Retina (tissue), 1 donor: ENCODE measurements at regions not wholly inside any gene's neighbourhood (a gene's known extent, or its start where the extent isn't known, plus 50 kb on each side); places are given as distances from the start of the nearest gene placed in this dataset.
"Not testable (repeated sequence)": the region's sequence is repeated elsewhere in the genome, so short reads cannot be mapped to it uniquely, and the experiment has no call there.

ENCODE experiments used
- DNase-seq: peaks from one replicate; pipeline ENCODE4 v3.0.0-alpha.2; 2016

GRCh38 chr10:85039311-85039710 lies 710.9 kb downstream of the CCSER2 start:
- no peak for DNase-seq

- no peak for DNase-seq
These were observed 714.8 kb downstream of the CCSER2 start for GRCh38 chr10:85043207-85043606.

GRCh38 chr10:85045046-85045445 lies 716.7 kb downstream of the CCSER2 start:
- DNase-seq: no peak

- DNase-seq: no peak
These were observed 718.9 kb downstream of the CCSER2 start for GRCh38 chr10:85047170-85047834.

- DNase-seq: no peak
These were observed 719.6 kb downstream of the CCSER2 start for GRCh38 chr10:85047979-85048378.

- no peak for DNase-seq
These were observed 720.3 kb downstream of the CCSER2 start for GRCh38 chr10:85048644-85049043.

GRCh38 chr10:85060944-85061343 lies 732.6 kb downstream of the CCSER2 start:
- no peak for DNase-seq

- no peak for DNase-seq
These were observed 733.0 kb downstream of the CCSER2 start for GRCh38 chr10:85061401-85061800.

GRCh38 chr10:85067955-85068354 lies 739.6 kb downstream of the CCSER2 start:
- no peak for DNase-seq

- no peak for DNase-seq
These were observed 752.5 kb downstream of the CCSER2 start for GRCh38 chr10:85080934-85081333.

- no peak for DNase-seq
These were observed 770.6 kb downstream of the CCSER2 start for GRCh38 chr10:85098835-85099521.

GRCh38 chr10:85100495-85100894 lies 772.1 kb downstream of the CCSER2 start:
- DNase-seq: no peak

GRCh38 chr10:85105614-85106255 lies 777.3 kb downstream of the CCSER2 start:
- peak; percentile 14 for DNase-seq

- DNase-seq: no peak
These were observed 782.9 kb downstream of the CCSER2 start for GRCh38 chr10:85111271-85111670.

- DNase-seq: peak; percentile 18
These were observed 796.2 kb downstream of the CCSER2 start for GRCh38 chr10:85124603-85125051.

GRCh38 chr10:85137253-85137652 lies 808.9 kb downstream of the CCSER2 start:
- DNase-seq: no peak

GRCh38 chr10:85138046-85138445 lies 809.7 kb downstream of the CCSER2 start:
- no peak for DNase-seq

- DNase-seq: no peak
These were observed 810.7 kb downstream of the CCSER2 start for GRCh38 chr10:85139124-85139523.

GRCh38 chr10:85141520-85141919 lies 813.1 kb downstream of the CCSER2 start:
- not testable (repeated sequence) for DNase-seq

- DNase-seq: no peak
These were observed 817.6 kb downstream of the CCSER2 start for GRCh38 chr10:85145966-85146365.

- DNase-seq: no peak
These were observed 819.2 kb downstream of the CCSER2 start for GRCh38 chr10:85147346-85148250.

- no peak for DNase-seq
These were observed 820.6 kb downstream of the CCSER2 start for GRCh38 chr10:85148693-85149640.
